ENCODE measurements at regions not wholly inside any gene's neighbourhood (a gene's known extent, or its start where the extent isn't known, plus 50 kb on each side); places are given as distances from the start of the nearest gene placed in this dataset.

- TF ChIP-seq POLR2G (IDR thresholded peaks at IDR 0.05; ENCODE audit: low read depth, low read length): no peak
- TF ChIP-seq HOMEZ (CRISPR knock-in tag; IDR thresholded peaks at IDR 0.05; ENCODE audit: low read depth): no peak
- no peak for TF ChIP-seq ZNF430 (CRISPR knock-in tag; IDR thresholded peaks at IDR 0.05)
- peak; percentile 46; the same call in 1 of the 2 replicates for TF ChIP-seq KDM5B (CRISPR knock-in tag; IDR thresholded peaks at IDR 0.05; ENCODE audit: borderline replicate concordance)
- no peak for TF ChIP-seq ZNF879 (CRISPR knock-in tag; IDR thresholded peaks at IDR 0.05)
- no peak for TF ChIP-seq NCOA2 (CRISPR knock-in tag; IDR thresholded peaks at IDR 0.05)
- TF ChIP-seq ETV5 (CRISPR knock-in tag; IDR thresholded peaks at IDR 0.05; ENCODE audit: borderline replicate concordance): no peak
- peak; percentile 85; the same call in 1 of the 2 replicates for TF ChIP-seq ZNF598 (CRISPR knock-in tag; IDR thresholded peaks at IDR 0.05; ENCODE audit: borderline replicate concordance)
- TF ChIP-seq CHD4 (IDR thresholded peaks at IDR 0.05; ENCODE audit: borderline replicate concordance, low read length): no peak
- no peak for TF ChIP-seq SP140L (CRISPR knock-in tag; IDR thresholded peaks at IDR 0.05; ENCODE audit: borderline replicate concordance)
- TF ChIP-seq DZIP1 (CRISPR knock-in tag; IDR thresholded peaks at IDR 0.05): no peak
- no peak for TF ChIP-seq HDAC6 (IDR thresholded peaks at IDR 0.05; ENCODE audit: low read depth, low read length)
- TF ChIP-seq ZFP90 (CRISPR knock-in tag; IDR thresholded peaks at IDR 0.05; ENCODE audit: borderline replicate concordance): 0 out of 2 replicates have a peak, but pooled peaks have one; percentile 45
- no peak for TF ChIP-seq AFF4 (CRISPR knock-in tag; IDR thresholded peaks at IDR 0.05)
- 0 out of 2 replicates have a peak, but pooled peaks have one; percentile 21 for TF ChIP-seq ZNF609 (CRISPR knock-in tag; IDR thresholded peaks at IDR 0.05; ENCODE audit: borderline replicate concordance)
Measured at GRCh38 chr16:85491058-85491771, 121.9 kb upstream of the GSE1 start (continued).
